ENCODE measurements at regions not wholly inside any gene's neighbourhood (a gene's known extent, or its start where the extent isn't known, plus 50 kb on each side); places are given as distances from the start of the nearest gene placed in this dataset.

DNA sequence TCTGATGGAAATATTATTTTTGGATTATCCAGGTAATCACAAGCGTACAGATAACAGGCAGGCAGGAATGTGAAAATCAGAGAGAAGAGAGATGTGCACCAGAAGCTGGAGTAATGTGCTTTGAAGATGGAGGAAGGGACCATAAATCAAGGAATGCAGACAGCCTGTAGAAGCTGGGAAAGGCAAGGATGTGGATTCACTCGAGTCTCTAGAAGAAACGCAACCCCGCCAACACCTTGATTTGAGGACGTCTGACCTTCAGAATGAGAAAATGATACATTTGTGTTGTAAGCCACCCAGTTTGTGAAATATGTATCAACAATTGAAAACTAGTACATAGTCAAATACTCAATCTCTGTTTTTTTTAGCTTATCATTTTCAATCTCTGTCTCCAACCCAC lies 207.6 kb upstream of the MPDZ start:
- TF ChIP-seq GABPB2 (CRISPR knock-in tag; conservative IDR thresholded peaks at IDR 0.05) = no peak
- no peak for TF ChIP-seq ZNF551 (CRISPR knock-in tag; IDR thresholded peaks at IDR 0.05)
- no peak for TF ChIP-seq RBM17 (IDR thresholded peaks at IDR 0.05; ENCODE audit: borderline replicate concordance, low read depth, low read length)
- no peak for TF ChIP-seq TCF7 (IDR thresholded peaks at IDR 0.05; ENCODE audit: borderline replicate concordance)
- TF ChIP-seq ZNF436 (CRISPR knock-in tag; IDR thresholded peaks at IDR 0.05) = no peak
- TF ChIP-seq SRF (CRISPR knock-in tag; IDR thresholded peaks at IDR 0.05) = no peak
- no peak for TF ChIP-seq HEY1 (CRISPR knock-in tag; IDR thresholded peaks at IDR 0.05; ENCODE audit: borderline replicate concordance)
- TF ChIP-seq HSF4 (CRISPR knock-in tag; IDR thresholded peaks at IDR 0.05; ENCODE audit: borderline replicate concordance) = no peak
- TF ChIP-seq ZBTB8A (IDR thresholded peaks at IDR 0.05; ENCODE audit: partially characterized antibody) = no peak
- TF ChIP-seq GABPA (tag; conservative IDR thresholded peaks at IDR 0.05; ENCODE audit: low read depth) = no peak
- H3K27me3 ChIP-seq (ENCODE audit: control insufficient read depth in 2 of 2, insufficient read depth in 2 of 2, low read length in 2 of 2) = no peaks in the 10 kb centered on the region
- no peak overlapping the region for H3K27ac ChIP-seq (ENCODE audit: extremely low read depth, low read depth, low read length)
- H3K4me3 ChIP-seq = no peak overlapping the region
- H3K36me3 ChIP-seq (ENCODE audit: control insufficient read depth, insufficient read depth, low read length) = no peaks in the 10 kb centered on the region
- H3K9ac ChIP-seq (ENCODE audit: insufficient read depth in 1 of 2, low read depth in 2 of 2, low read length in 2 of 2) = no peak overlapping the region
- no peak for ATAC-seq
- no peaks in the 10 kb centered on the region for H4K20me1 ChIP-seq (replicated peaks; ENCODE audit: control insufficient read depth, insufficient read depth, low read length)
- no peak overlapping the region for H3K4me2 ChIP-seq (ENCODE audit: insufficient read depth, low read length)
- in situ Hi-C loops (cut with MboI) (no loop called here), intact Hi-C loops (cut with micrococcal nuclease) (no loop called here)
- no peaks in the 10 kb centered on the region for H3K4me1 ChIP-seq (replicated peaks in 1 of 2; ENCODE audit: control insufficient read depth in 2 of 2, insufficient read depth in 2 of 2, low read length in 2 of 2)
- no peak for FAIRE-seq
- 0% methylated on average over 5 of the region's 5 CpGs for WGBS (ENCODE audit: insufficient coverage, low coverage, missing lambda C conversion rate)
- H2AFZ ChIP-seq (ENCODE audit: low read depth, low read length) = no peak overlapping the region
- no peaks in the 10 kb centered on the region for H3K9me3 ChIP-seq (replicated peaks; ENCODE audit: control insufficient read depth, insufficient read depth, low read depth, low read length)
- no TSS peak for BruUV-seq (replicated peaks)
- DNase-seq (ENCODE audit: extremely low read depth in 1 of 4, low spot score in 3 of 4) = no peak
- POLR2A ChIA-PET = no interaction called here
- H3K79me2 ChIP-seq (ENCODE audit: control insufficient read depth, insufficient read depth, low read length) = no peaks in the 10 kb centered on the region
- CTCF ChIA-PET (ENCODE audit: low intra/inter-chr PET ratio) = no interaction called here
- no peaks in the 10 kb centered on the region for H3K9me1 ChIP-seq (ENCODE audit: control insufficient read depth, insufficient read depth, low read length)

Data from K562 (cell line).